ENCODE measurements at regions not wholly inside any gene's neighbourhood (a gene's known extent, or its start where the extent isn't known, plus 50 kb on each side); places are given as distances from the start of the nearest gene placed in this dataset.

DNA sequence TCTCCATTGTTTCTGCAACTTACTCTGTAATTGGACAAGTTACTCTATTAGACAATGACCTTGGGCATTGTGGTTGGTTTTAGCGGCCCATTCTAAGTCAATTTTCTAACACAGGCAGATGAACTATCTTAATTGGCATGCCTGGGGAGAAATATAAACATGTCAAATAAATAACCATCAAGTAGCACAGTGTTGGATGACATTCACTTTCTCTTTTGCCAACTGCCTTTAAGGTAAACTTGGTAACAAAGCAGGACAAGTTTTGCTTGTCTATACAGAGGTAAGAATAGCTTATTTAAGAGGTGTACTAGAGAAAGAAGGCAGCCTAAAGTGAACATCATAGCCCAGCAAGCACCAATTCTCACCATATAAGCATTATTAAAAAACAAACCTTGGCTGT, 599.6 kb downstream of the GBE1 start:
- TF ChIP-seq POLR2A (IDR thresholded peaks at IDR 0.05) (no peak), EP300 (IDR thresholded peaks at IDR 0.05; ENCODE audit: low read depth) (no peak)
